ENCODE measurements at regions not wholly inside any gene's neighbourhood (a gene's known extent, or its start where the extent isn't known, plus 50 kb on each side); places are given as distances from the start of the nearest gene placed in this dataset.

- Mint-ChIP-seq H3K9me3 (ENCODE audit: unreplicated experiment) (no peaks in the 10 kb centered on the region), H3K4me1 (ENCODE audit: low read depth, unreplicated experiment) (peaks cover 25% of the 10 kb centered on the region), H3K27me3 (ENCODE audit: insufficient read depth, unreplicated experiment) (no peaks in the 10 kb centered on the region), H3K27ac (ENCODE audit: unreplicated experiment) (no peak overlapping the region), H3K36me3 (ENCODE audit: insufficient read depth, unreplicated experiment) (peaks cover 6% of the 10 kb centered on the region), H3K4me3 (ENCODE audit: unreplicated experiment) (no peak overlapping the region)
- no TSS peak for BruUV-seq (replicated peaks)
- DNase-seq, result no peak
- no peaks in the 10 kb centered on the region for H3K36me3 ChIP-seq (ENCODE audit: control insufficient read depth, insufficient read depth, low read length)
- TF ChIP-seq, protein P1, sequence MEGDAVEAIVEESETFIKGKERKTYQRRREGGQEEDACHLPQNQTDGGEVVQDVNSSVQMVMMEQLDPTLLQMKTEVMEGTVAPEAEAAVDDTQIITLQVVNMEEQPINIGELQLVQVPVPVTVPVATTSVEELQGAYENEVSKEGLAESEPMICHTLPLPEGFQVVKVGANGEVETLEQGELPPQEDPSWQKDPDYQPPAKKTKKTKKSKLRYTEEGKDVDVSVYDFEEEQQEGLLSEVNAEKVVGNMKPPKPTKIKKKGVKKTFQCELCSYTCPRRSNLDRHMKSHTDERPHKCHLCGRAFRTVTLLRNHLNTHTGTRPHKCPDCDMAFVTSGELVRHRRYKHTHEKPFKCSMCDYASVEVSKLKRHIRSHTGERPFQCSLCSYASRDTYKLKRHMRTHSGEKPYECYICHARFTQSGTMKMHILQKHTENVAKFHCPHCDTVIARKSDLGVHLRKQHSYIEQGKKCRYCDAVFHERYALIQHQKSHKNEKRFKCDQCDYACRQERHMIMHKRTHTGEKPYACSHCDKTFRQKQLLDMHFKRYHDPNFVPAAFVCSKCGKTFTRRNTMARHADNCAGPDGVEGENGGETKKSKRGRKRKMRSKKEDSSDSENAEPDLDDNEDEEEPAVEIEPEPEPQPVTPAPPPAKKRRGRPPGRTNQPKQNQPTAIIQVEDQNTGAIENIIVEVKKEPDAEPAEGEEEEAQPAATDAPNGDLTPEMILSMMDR (IDR thresholded peaks at IDR 0.05; ENCODE audit: insufficient read depth in 1 of 2, low read depth in 1 of 2, low read length in 1 of 2, severe bottlenecking in 1 of 2, unreplicated experiment in 1 of 2), result no peak
- intact Hi-C loops (cut with micrococcal nuclease; ENCODE audit: unreplicated experiment), result loop anchor here (5.0 kb wide), 1 partner anchor 66 kb away; the partner anchor contains the start of gene STK38L
- POLR2A ChIA-PET, result interaction anchor here (0.7 kb wide), 1 partner anchor 259 kb away, joined by 3 read pairs; no protein-coding TSS in a partner anchor
- CTCF ChIA-PET, result no interaction called here
- no peak overlapping the region for H3K4me3 ChIP-seq (ENCODE audit: low read depth, low read length)
- no peaks in the 10 kb centered on the region for H3K27me3 ChIP-seq (replicated peaks; ENCODE audit: control insufficient read depth, insufficient read depth, low read length)
- peaks cover 24% of the 10 kb centered on the region for H3K4me1 ChIP-seq
- H3K9me3 ChIP-seq, result peaks cover 16% of the 10 kb centered on the region
Observed at GRCh38 chr12:27176765-27177164, 67.3 kb upstream of the STK38L start.

DNA sequence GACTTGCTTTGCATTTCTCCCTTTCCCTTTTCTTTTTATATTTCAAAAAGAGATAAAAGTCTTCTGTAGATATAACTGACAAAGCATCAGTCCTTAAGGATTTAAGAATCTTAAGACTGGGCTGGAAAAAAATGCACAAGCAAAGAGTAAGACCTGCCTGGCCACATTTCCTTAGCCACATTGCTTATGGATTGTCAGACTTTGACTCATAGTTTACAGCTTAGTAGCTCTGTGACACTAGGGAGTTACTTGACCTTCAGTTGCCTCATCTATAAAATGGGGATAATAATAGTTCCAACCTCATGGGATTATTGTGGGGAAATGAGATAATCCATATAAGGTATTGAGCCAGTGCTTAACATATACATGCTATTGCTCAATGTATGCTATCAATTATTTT, 66.4 kb upstream of the STK38L start:
- intact Hi-C loops (cut with micrococcal nuclease; ENCODE audit: unreplicated experiment), result loop anchor here (5.0 kb wide), 1 partner anchor 65 kb away; the partner anchor contains the start of gene STK38L
- Histone ChIP-seq H3K36me3 (ENCODE audit: control insufficient read depth, insufficient read depth, low read length) (no peaks in the 10 kb centered on the region), H3K4me1 (peaks cover 24% of the 10 kb centered on the region), H3K4me3 (ENCODE audit: low read depth, low read length) (no peak overlapping the region), H3K9me3 (peaks cover 7% of the 10 kb centered on the region), H3K27me3 (replicated peaks; ENCODE audit: control insufficient read depth, insufficient read depth, low read length) (no peaks in the 10 kb centered on the region)
- peaks cover 25% of the 10 kb centered on the region for H3K4me1 Mint-ChIP-seq (ENCODE audit: low read depth, unreplicated experiment)
- H3K27ac Mint-ChIP-seq (ENCODE audit: unreplicated experiment), result no peak overlapping the region
- POLR2A ChIA-PET, result no interaction called here
- CTCF ChIA-PET, result no interaction called here
- TF ChIP-seq, protein P1 (IDR thresholded peaks at IDR 0.05; ENCODE audit: insufficient read depth in 1 of 2, low read depth in 1 of 2, low read length in 1 of 2, severe bottlenecking in 1 of 2, unreplicated experiment in 1 of 2), result no peak
- H3K9me3 Mint-ChIP-seq (ENCODE audit: unreplicated experiment), result no peaks in the 10 kb centered on the region
- DNase-seq, result no peak
- H3K4me3 Mint-ChIP-seq (ENCODE audit: unreplicated experiment), result no peak overlapping the region
- no peaks in the 10 kb centered on the region for H3K27me3 Mint-ChIP-seq (ENCODE audit: insufficient read depth, unreplicated experiment)
- H3K36me3 Mint-ChIP-seq (ENCODE audit: insufficient read depth, unreplicated experiment), result peaks cover 6% of the 10 kb centered on the region
- BruUV-seq (replicated peaks), result no TSS peak

DNA sequence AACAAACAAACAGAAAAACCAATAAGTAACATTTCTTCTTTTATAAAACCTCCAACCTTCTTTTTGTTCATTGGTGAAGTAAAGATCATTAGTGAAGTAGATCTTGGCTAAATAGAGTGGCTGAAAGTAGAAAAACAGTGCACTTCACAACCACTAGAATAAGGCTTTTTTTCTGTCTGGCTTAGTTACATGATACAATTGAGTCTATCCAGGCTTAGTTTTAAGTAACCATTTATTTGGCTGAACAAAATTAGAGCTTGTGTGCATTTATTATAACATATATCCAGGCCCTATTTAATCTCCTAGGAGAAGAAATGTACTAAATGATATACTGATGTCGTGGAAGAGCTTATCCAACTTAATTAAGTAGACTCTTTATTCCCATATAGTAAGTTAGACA, 65.8 kb upstream of the STK38L start:
- Histone ChIP-seq H3K4me1 (peaks cover 24% of the 10 kb centered on the region), H3K27me3 (replicated peaks; ENCODE audit: control insufficient read depth, insufficient read depth, low read length) (no peaks in the 10 kb centered on the region), H3K4me3 (ENCODE audit: low read depth, low read length) (no peak overlapping the region), H3K36me3 (ENCODE audit: control insufficient read depth, insufficient read depth, low read length) (no peaks in the 10 kb centered on the region), H3K9me3 (peaks cover 5% of the 10 kb centered on the region; the same call in 1 of the 2 replicates)
- H3K36me3 Mint-ChIP-seq (ENCODE audit: insufficient read depth, unreplicated experiment), result peaks cover 6% of the 10 kb centered on the region
- ChIA-PET POLR2A (interaction anchor here (0.5 kb wide), 1 partner anchor 156 kb away, joined by 3 read pairs; the partner anchor contains the start of gene MED21), CTCF (no interaction called here)
- no peaks in the 10 kb centered on the region for H3K27me3 Mint-ChIP-seq (ENCODE audit: insufficient read depth, unreplicated experiment)
- DNase-seq, result no peak
- no peak overlapping the region for H3K4me3 Mint-ChIP-seq (ENCODE audit: unreplicated experiment)
- intact Hi-C loops (cut with micrococcal nuclease; ENCODE audit: unreplicated experiment), result loop anchor here (5.0 kb wide), 1 partner anchor 64 kb away; the partner anchor contains the start of gene STK38L
- H3K4me1 Mint-ChIP-seq (ENCODE audit: low read depth, unreplicated experiment), result peaks cover 25% of the 10 kb centered on the region
- H3K9me3 Mint-ChIP-seq (ENCODE audit: unreplicated experiment), result no peaks in the 10 kb centered on the region
- TF ChIP-seq, protein P1 (IDR thresholded peaks at IDR 0.05; ENCODE audit: insufficient read depth in 1 of 2, low read depth in 1 of 2, low read length in 1 of 2, severe bottlenecking in 1 of 2, unreplicated experiment in 1 of 2), result no peak
- H3K27ac Mint-ChIP-seq (ENCODE audit: unreplicated experiment), result peak overlapping the region; percentile 83
- no TSS peak for BruUV-seq (replicated peaks)

Measured in Caco-2 (cell line).